GM18499 (cell line): ENCODE measurements at regions not wholly inside any gene's neighbourhood (a gene's known extent, or its start where the extent isn't known, plus 50 kb on each side); places are given as distances from the start of the nearest gene placed in this dataset.

Experiments used
- ATAC-seq: cut with Tn5 transposase; IDR thresholded peaks from one replicate; pipeline ENCODE4 v1.9.1; 2021; ENCODE audit warnings: moderate number of reproducible peaks; ENCODE audit not compliant: insufficient read depth, unreplicated experiment

DNA sequence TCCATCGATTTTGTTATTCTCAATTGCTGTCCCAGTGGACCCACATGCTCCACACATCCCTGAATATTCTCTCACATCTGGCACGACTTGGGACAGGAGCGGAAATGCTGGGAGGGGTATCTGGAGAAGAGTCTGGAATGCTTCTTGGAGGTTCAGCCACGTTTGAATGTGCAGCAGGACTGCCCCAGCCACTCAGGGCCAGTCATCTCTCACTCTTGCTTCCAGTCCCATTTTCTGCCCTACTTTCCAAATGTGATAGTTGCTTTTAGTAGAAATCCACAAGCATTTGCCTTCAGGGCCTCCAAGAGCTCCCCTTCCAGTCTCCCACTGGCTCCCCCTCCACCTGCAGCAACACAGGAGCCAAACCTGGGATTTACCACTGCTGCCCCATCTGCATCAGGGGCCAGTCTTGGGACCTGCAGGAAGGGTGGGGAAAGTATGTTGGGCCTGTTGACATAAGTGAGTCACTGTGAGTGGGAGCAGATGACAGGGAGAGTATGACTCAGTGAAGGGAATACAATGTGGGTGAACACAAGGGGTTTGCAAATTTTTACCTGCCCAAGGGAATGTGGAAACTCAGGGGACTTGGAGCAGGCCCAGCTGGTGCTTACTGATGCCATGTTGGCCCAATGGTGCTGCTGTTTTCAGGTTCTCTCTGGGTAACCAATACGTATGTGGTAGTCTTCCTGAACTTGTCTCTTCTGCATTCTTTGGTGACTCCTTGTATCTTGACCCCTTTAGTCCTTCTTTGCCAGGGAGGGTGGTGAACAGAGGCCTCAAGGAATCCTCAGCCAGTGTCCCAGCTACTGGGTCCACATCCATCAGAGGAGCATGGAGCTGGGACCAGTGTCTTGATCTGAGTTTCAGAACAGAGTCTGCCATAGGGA, 78.8 kb upstream of the CRHR1 start:
- no peak for ATAC-seq

DNA sequence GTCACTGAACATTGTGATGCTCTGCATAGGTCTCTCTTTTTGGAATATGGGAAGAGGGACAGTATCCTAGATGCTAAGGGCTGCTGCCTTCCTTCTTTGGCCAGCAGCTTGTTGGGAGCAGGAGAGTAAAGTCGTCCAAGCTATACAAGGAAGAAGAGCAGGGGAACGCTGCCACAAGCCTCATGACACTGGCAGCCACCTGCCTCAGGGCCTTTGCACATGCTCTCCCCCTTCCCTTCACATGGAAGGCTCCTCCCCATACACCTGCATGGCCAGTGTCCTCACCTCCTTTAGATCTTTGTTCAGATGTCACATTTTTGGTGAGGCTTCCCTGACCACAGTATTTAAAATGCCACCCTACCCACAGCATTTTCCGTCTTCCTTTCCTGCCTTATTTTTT, 78.1 kb upstream of the CRHR1 start:
- ATAC-seq, result no peak

DNA sequence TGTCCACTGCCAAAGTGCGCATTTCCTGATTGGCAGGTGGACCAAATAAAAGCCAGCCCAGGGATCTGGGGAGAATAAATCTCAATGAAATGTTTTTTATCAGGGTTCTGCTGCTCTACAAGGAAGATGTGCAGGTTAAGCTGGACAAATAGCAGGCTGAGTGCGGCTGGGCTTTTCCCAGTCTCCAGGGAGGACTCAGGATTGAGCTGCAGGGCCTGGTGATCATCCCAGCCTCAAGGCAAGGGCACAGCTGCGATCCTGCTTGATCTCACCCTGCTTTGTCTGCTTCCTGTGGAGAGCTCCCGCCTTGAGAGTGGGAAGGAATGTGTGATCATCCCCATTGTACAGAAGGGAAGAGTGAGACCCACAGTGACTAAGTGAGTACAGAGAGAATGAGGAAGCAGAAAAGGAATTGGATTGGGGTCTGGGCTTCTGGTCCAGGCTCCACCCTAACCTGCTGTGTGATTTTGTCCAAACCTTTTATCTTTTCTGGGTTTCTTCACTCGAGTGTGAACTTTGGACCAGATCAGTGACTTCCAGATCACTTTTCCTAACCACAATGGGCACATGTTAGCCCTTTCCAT, 75.3 kb upstream of the CRHR1 start:
- ATAC-seq, result no peak

DNA sequence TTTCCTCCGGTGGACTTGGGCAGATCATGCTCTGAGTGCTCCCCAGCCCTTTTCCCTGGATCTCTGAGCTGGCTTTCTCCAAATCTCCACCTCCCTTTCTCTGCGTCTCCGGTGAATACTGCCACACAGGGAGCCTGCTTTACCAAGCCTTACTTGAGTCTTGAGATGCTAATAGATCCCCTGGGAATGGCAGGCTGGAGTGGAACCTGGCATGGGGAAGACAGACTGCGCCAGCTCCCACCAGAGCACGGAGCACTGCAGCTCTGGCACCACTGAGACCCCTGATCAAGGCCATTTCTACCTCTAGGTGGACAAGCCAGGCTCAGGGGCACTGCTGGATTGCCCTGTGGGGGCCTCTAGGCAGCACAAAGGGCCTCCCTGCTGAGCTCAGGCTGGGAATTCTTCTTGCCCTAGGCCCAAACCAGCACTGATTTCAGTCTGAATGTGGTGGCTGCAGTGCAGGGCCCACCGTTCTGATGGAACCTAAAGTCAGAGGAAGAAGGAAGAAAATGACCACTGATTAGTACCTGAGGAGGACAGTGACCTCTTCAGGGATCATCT, 74.3 kb upstream of the CRHR1 start:
- no peak for ATAC-seq

DNA sequence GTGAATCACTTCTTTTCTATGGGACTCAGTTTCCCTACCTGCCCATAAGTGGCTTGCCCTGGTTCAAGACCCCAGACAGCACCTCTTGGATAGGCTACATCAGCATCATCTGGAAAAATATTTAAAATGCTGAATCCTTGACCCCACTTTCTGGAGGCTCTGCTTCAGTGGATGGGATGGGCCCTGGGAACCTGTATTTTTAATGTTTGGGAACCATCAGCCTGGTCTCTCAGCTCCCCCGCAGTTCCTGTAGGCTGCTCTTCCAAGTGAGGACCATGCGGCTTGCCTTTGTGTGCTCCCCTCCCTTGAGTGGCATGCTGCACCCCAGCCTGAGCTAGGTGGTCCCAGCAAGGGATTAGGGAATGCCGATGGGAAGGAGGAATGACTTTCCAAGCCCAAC, 68.3 kb upstream of the CRHR1 start:
- ATAC-seq, result no peak

DNA sequence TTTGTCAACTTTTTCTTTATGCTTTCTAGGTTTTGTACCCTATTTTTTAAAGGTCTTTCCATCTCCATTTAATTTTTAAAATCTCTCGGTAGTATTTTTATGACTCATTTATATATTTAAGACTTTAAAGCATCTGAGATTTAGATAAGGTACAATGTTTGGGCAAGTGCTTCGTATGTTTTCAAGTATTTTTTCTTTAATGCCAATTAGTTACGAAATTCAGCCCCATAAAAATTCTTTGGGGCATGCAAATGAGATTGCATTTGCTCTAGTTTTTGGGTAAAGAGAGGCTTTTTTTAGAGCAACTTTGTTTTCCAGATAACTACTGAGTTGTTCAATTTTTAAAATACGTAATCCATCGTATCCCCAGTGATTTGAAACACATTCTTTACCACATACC, 65.3 kb upstream of the CRHR1 start:
- ATAC-seq, result no peak

DNA sequence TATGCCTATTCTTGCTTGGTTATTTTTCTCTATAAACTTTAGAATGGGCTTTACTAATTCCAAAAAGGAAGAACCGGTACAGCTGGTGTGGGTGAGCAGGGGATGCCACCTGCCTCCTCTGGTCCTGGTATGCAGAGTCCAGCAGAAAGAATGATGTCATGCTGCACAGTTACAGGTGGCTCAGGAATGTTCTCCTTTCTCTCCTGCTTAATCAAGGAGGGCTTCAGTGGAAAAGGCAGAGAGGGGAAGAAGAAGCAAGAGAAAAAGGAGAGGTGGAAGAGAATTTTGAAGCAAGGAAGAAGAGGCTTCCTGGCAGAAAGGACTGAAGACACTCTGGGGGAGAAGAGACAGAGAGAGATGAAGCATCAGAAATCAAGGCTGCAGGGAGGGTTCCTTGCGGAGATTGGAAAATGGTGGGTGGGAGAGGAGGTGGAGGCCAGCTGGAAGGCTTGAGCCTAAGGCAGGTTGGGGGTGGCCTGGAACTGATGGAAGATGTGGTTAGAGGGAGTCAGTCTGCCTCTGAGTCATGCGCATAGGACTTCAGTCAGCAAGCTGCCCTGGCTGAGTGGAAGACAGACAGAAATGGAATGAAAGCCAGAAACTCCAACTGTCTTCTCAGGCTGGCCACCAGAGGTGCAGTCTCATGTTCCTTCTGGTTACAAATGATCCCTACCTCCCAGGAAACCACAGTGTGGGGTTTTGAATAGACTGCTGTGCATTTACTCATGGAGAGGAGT, 64.6 kb upstream of the CRHR1 start:
- ATAC-seq, result no peak

DNA sequence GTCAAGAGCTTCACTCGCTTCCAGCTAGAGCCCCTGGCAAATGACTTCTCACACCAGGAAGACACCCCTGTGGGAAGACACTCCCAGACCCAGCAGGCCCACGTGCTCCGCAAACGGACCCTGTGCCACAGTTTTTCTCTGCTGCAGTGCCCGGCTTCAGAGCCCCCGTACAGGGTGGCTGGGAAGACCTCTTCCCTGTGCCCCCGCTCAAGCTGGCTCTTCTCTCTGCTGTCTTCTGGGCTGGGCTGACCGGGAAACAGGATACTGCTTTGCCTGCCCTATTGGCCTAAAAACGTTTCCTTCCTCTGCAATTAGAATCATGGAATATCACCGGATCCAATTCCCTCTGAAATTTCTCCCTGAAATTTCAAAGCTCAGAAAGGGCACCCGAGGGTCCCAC, 63.7 kb upstream of the CRHR1 start:
- no peak for ATAC-seq

DNA sequence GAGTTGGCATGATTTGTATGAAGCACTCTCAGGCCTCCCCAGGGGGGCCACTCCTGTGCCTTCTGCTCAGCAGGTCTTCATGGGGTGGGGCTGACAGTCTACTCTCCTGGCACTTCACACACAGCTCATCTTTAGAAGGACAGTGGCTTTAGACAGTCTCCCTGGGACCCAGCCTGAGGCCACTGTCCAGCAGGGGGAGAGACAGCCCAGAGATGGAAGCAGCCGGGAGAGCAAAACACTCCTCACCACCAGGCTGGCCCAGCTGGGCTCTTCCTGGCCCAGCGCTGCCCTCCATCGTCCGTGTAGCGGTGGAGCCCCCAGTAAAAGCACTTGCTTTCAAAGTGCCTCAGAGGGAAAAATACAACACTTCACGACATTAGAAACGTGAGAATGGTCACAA, 62.0 kb upstream of the CRHR1 start:
- no peak for ATAC-seq

DNA sequence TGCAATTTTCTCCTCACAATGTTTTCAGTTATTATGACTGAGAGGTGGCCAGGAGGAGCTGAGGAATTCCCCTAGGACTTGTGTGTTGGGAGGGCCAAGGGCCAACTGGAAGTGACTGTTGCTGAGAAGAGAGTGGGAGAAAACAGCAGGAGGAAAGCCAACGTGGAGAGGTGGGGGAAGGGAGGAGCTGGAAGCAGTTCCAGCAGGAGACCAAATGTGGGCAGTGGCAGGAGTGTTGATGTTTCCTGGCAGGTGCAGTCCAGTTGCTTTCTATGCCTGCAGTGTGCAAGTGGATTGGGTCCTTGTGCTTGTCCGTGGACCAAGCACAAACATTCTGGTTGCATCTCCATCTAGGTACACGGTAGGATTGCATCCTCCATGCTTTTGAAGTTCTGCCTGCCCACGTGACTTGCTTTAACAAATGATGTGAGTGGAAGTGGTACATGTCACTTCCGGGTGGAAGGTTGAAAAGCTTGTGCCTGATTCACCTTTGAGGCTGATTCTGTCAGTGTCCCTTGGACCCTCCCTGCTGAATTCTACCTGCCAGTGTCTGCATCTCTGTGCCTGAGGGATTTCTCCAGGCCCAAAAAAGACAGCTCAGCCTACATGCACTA, 54.7 kb upstream of the CRHR1 start:
- no peak for ATAC-seq

DNA sequence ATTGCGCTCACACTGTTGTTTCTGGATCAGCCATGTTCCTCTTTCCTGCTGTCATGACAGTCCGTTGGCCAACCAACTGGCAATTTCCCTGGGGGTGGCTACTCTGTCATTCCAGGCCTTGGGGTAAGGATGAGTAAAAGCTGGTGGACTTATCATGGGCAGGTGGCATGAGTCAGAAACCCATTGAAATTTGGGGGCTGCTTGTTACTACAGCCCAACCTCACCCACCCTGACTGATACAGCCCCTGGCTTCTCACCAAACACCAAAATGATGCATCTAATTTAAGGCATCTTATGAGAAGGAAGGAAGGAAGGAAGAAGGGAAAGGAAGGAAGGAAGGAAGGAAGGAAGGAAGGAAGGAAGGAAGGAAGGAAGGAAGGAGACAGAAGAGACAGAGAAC, 53.9 kb upstream of the CRHR1 start:
- ATAC-seq, result no peak

DNA sequence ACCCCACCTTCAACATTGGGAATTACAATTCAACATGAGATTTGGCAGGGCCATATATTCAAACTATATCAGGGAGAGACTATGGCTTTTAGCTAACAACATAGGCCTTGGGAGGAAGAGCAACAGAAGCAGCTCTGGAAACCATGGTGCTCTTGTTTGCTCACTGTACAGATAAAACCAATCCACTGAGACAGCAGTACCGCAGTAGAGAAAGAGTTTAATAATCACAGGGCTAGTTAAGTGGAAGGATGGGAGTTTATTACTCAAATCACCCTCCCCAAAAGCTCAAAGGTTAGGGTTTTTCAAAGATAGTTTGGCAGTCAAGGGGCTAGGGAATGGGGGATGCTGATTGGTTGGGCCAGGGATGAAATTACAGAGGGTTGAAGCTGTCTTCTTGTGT, 52.7 kb upstream of the CRHR1 start:
- ATAC-seq, result no peak

DNA sequence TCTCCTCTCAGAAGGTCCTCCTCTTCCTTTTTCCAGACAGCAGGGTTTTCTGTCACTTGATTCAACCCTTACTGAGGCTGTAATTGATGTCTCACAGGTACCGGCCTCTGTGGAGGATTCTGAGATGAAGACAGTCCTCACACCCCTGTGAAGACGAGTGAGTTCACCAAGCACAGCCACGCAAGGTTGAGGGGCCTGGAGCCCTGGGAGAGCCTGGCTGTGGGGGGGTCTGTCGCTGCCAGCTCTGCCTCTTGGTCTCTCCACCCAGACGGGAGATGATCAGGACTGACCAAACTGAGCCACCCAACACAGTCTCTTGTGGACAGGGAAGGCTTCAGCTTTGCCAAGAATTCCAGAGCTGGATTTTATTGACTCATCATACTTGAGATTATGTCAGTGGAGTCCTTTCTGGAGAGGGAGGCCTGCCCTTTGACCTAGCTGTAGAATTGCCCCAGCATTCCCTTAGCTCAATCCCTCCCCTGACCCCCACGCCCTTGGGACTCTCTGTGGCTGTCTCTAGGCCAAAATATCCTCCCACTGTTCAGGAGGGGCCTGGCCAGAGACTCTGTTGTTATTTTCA, 51.1 kb upstream of the CRHR1 start:
- no peak for ATAC-seq

DNA sequence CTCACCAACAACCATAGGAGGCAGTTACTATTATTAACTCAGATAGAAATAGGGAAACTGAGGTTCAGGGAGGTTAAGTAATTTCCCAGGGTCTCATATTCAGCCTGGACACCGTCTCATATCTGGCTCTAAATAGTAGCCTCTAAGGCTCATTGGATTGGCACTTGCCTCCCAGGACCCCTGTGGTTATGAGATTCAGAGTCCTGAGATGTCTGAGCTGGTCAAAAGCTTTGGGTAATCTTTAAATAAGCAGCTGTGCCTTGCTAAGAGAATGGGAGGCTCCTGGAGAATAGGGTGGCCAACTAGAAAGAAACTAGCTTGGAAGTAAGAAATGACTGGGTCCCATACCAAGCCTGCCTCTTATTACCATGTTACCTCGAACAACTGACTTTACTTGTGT, 50.3 kb upstream of the CRHR1 start:
- no peak for ATAC-seq
